ENCODE measurements at regions not wholly inside any gene's neighbourhood (a gene's known extent, or its start where the extent isn't known, plus 50 kb on each side); places are given as distances from the start of the nearest gene placed in this dataset.
"Not testable (repeated sequence)": the region's sequence is repeated elsewhere in the genome, so short reads cannot be mapped to it uniquely, and the experiment has no call there.

DNA sequence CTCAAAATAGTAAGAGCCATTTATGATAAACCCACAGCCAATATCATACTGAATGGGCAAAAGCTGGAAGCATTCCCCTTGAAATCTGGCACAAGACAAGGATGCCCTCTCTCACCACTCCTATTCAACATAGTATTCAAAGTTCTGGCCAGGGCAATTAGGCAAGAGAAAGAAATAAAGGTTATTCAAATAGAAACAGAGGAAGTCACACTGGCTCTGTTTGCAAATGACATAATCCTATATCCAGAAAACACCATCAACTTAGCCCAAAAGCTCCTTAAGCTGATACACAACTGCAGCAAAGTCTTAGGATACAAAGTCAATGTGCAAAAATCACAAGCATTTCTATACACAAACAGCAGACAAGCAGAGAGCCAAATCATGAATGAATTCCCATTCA, 49.8 kb upstream of the HIVEP3 start:
- TF ChIP-seq, protein P1, sequence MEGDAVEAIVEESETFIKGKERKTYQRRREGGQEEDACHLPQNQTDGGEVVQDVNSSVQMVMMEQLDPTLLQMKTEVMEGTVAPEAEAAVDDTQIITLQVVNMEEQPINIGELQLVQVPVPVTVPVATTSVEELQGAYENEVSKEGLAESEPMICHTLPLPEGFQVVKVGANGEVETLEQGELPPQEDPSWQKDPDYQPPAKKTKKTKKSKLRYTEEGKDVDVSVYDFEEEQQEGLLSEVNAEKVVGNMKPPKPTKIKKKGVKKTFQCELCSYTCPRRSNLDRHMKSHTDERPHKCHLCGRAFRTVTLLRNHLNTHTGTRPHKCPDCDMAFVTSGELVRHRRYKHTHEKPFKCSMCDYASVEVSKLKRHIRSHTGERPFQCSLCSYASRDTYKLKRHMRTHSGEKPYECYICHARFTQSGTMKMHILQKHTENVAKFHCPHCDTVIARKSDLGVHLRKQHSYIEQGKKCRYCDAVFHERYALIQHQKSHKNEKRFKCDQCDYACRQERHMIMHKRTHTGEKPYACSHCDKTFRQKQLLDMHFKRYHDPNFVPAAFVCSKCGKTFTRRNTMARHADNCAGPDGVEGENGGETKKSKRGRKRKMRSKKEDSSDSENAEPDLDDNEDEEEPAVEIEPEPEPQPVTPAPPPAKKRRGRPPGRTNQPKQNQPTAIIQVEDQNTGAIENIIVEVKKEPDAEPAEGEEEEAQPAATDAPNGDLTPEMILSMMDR (IDR thresholded peaks at IDR 0.05; ENCODE audit: low read length): not testable (repeated sequence)
- TF ChIP-seq EZH2 (optimal IDR thresholded peaks at IDR 0.05; ENCODE audit: low read depth, low read length); EZH2phosphoT487 (IDR thresholded peaks at IDR 0.05; ENCODE audit: low read length): not testable (repeated sequence)

Data from MM.1S (cell line).